Kidney tubule cell (primary cell): ENCODE measurements at regions not wholly inside any gene's neighbourhood (a gene's known extent, or its start where the extent isn't known, plus 50 kb on each side); places are given as distances from the start of the nearest gene placed in this dataset.
"Not testable (repeated sequence)": the region's sequence is repeated elsewhere in the genome, so short reads cannot be mapped to it uniquely, and the experiment has no call there.

Experiments used
- DNase-seq: peaks from one replicate; pipeline ENCODE4 v3.0.0-alpha.2; 2018; ENCODE audit warnings: low spot score

DNA sequence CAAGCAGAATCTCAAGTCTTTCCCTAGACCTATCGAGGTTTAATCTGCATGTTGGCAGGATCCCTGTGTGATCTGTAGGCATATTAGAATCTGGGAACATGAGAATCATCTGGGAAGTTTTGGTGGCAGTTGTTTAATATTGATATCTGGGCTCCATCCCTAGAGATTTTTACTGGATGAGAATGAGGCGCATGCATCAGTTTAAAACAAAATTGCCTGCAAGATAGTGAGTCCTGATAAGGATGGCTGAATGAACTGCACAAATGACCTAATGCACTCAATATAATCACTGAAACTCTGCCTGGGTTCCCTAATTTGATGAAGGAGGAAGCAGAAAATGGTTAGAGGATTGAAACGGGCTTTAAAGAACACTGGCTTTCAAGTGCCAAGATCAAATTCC, 218.0 kb downstream of the FGFR2 start:
- DNase-seq = no peak

DNA sequence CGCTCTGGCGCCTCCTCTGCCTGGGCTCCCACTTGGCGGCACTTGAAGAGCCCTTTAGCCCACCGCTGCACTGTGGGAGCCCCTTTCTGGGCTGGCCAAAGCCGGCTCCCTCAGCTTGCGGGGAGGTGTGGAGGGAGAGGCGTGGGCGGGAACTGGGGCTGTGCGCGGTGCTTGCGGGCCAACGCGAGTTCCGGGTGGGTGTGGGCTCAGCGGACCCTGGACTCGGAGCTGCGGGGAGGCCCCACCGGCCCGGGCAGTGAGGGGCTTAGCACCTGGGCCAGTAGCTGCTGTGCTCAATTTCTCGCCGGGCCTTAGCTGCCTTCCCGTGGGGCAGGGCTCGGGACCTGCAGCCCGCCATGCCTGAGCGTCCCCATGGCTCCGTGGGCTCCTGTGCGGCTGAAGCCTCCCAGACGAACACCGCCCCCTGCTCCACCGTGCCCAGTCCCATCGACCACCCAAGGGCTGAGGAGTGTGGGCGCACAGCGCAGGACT, 216.2 kb downstream of the FGFR2 start:
- not testable (repeated sequence) for DNase-seq

DNA sequence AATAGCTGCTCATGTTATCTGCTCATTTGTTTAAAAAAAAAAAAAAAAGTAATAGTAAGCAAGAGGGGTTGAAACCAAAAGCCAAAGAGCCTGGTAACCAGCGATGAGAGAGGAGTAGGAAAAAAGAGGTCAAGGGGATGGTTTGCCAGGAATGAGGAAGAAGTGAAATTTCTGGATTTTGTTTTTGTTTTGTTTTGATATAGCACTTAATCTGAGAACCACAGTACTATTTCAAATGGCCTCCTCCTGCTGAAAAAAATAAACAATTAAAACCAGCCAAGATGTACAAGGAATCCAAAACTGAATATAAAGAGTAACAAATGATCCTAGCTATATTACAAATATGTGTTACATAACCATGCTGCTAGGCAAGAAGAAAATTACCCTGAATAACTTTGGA, 213.1 kb downstream of the FGFR2 start:
- no peak for DNase-seq

DNA sequence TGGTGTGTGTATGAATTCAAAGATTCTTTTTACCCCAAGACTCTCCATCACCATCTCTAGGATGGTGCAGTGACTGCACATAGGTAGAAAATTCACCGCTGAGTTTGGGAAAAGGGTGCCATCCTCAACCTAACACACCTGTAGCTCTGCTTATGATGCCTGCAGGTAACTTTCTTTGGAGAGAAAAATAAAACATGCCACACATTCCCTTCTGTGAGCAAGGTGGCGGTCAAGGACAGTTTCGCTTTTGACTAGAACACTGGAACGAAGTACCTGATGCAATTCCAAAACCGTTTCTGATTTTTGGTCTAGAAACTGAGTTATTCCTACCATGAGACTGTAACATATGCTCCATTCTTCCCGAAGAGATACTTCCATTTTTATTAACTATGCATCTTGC, 205.6 kb downstream of the FGFR2 start:
- no peak for DNase-seq

DNA sequence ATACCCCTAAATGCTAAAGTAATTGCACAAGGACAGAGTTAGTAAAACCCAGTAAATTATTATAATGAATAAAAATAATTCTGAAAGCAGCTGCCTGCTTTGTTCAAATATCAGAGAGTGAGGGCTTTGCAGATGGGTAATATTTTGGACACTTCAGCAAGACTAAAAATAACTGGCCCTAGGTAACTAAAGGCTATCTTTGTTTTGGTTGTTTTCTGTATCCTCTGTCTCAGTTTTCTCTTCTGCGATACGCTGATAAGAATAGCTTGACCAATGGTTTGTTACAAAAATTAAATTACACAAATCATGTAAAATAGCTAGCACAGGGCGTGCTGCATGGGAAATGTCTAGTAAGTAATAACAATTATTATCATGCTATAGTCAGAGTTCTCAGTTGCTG, 204.7 kb downstream of the FGFR2 start:
- DNase-seq = no peak

DNA sequence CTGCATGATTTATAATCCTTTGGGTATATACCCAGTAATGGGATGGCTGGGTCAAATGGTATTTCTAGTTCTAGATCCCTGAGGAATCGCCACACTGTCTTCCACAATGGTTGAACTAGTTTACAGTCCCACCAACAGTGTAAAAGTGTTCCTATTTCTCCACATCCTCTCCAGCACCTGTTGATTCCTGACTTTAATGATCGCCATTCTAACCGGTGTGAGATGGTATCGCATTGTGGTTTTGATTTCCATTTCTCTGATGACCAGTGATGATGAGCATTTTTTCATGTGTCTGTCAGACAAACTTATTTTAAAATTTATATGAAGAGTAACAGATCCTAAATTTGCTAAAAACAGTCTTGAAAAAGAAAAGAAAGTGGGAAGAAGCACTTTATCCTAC, 197.7 kb downstream of the FGFR2 start:
- DNase-seq = not testable (repeated sequence)

DNA sequence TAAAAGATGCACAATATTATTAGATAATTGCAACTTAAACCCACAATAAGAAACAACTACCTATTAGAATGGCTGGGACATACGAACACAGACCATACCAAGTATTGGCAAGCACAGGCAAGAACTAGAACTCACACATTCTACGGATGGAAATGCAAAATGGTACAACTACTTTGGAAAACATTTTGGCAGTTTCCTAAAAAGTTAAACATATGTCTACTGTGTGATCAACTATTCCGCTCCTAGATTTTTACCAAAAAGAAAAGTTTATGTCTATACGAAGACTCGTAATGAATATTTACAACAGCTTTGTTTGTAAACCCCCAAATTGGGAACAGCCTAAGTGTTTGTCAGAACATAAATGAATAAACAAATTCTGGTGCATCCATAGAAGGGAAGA, 194.7 kb downstream of the FGFR2 start:
- no peak for DNase-seq

DNA sequence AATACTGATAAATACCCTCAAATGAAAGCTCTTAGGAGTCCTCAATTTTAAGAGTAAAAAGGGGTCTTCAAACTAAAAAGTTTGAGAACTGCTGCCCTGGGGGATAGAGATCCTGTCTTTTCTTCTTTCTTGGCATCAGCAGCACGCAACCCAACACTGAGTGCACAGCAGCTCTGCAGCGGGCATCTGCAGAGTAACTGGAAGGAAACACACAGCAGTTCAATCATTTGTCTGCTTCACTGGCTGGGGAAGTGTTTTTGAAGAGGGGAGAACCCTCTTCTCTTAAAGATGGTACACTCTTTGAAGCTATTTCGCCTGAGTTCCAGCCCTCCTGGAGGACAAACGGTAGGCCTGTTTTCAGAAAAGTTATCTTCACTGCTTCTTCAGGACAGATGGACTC, 193.6 kb downstream of the FGFR2 start:
- no peak for DNase-seq

DNA sequence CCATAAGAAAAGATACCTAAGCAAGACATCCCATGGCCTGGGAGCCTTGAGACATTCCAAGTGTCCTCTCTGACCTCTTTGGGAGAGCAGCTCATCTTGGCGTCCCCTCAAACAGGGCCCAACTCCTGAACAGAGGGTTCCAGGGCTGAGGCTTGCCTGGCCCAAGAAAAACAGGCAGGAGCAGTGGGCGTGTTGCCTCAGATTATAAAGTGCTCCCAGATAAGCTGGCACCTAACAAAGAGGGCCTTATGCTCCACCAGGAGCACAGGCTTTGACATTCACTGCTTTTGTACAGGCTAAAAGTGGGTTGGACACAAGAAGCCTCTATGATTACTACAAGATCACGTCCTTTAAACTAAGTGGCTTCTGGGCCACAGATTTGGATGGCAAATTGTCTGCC, 193.1 kb downstream of the FGFR2 start:
- no peak for DNase-seq

DNA sequence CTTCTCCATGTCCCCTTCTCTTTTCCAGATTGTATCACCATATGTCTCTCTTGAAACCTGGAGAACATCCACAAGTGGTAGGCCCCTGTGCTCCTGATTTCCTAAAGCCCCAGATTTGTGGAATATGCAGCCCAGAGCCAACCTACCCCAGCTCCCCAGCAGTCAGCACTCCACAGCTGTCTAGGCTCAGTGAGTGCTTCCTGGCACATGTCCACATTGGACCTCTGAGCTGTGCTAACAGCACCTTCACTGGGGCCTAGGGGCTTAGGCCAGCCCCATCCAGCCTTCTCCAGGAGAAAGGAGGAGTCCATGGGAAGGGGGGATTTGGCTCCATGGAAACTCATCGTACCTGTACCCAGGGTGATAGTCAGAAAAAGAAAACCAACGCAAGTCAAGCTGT, 192.7 kb downstream of the FGFR2 start:
- no peak for DNase-seq

DNA sequence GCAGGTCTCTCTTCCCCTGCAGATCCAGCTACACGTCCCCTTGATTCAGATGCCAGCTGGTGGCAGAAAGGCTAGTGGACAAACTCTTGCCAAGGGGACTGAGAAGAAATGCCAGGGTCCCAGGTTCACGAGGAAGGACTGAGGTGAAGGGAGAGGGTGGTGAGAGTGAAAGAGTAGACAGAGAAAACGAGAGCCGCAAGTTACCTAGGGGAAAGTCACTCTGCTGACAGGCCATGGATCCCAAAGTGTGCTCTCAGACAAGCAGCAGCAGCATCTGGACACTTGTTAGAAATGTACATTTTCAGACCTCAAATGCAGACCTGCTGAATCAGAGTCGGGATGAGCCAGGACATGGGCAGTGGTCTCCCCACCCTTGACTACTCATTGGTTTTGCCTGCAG, 192.3 kb downstream of the FGFR2 start:
- DNase-seq = no peak

DNA sequence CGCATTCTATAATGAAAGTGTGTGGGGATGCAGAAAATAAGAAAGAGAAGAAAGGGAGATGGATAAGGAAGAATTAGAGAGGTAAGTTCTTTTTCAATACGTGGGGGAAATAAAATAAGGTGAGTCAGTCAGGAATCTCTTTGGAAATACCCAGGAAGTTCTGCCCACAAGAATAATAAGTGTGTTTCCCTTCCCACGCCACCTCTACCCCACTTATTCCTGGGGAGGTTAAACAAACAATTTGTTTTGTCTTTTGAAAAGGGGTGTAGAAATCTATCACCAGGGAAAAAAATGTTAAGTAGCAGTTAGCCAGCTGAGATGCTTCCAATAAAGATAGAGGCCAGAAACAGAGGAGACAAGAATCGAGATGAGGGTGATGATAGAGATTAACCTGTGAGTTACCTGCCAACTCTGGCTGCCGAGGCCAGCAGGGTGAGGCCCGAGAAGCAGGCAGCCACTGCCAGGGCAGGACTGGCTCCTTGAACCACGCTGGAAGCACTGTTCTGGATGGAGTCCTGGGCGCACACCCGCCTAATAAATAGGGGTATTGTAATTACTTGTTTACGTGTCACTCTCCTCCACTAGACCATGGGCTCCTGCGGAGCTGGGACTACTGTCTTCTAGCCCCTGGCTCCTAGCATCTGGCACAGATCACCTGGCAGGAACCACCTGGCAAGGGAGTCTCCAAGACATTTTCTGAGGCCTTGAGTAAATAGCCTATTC, 191.3 kb downstream of the FGFR2 start:
- peak; percentile 78 for DNase-seq

DNA sequence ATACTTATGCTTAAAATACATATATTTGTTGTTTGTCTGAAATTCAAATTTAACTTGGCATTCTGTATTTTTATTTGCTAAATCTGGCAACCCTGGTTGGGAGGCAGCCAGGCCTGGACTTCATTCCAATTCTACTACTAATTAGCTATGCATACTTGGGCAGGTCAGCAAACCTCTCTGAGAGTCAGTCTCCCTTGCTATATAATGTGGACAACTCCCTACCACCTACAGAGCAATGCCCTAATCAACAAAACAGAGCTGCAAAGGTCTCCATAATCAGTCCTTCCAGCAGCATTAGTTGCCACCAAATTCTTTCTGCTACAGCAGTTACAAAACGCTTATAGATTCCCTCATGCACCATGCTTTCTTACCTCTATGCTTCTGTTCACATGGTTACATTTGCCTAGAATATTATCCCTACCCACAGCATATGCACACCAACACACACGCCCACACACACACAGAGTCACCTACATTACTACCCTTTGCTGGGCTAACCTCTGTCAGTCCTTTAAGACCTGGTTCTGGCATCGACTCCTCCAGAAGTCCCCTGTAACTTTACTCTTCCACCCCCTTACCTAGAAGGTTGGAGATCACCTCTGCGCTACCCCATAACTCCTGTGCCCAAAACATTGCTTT, 188.7 kb downstream of the FGFR2 start:
- DNase-seq = peak; percentile 20

DNA sequence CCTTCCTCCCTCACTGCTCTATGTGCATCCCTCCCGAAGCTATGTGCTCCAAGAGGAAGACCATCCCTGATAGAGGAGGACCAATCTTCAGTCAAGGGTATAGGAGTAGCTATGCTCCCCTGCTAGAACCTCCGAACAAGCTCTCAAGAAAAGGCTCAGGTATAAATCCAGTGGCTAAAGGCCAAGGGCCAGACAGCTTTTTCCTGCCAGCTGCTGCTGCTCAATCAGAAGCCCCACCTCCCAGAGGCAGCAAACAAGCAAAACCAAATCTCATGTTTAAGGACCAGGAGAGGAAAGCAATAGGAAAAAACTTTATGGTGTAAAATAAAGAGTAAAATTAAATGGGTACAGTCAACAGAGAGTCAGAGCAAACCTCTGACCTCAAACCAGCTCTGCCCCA, 187.2 kb downstream of the FGFR2 start:
- no peak for DNase-seq

DNA sequence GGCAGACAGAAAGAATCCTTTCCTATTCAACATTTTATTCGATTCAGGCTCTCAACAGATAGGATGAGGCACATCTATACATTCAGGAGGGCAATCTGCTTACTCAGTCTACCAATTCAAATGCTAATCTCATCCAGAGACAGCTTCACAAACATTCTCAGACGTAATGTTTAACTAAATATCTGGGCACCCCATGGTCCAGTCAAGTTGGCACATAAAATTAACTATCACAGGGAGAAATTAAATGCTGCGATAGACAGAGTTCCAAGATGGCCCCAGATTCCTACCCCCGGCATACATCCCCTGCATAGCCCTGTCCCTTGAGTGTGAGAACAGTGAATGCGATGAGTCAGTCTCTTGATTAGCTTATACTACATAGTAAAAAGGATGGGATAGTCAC, 184.3 kb downstream of the FGFR2 start:
- no peak for DNase-seq

DNA sequence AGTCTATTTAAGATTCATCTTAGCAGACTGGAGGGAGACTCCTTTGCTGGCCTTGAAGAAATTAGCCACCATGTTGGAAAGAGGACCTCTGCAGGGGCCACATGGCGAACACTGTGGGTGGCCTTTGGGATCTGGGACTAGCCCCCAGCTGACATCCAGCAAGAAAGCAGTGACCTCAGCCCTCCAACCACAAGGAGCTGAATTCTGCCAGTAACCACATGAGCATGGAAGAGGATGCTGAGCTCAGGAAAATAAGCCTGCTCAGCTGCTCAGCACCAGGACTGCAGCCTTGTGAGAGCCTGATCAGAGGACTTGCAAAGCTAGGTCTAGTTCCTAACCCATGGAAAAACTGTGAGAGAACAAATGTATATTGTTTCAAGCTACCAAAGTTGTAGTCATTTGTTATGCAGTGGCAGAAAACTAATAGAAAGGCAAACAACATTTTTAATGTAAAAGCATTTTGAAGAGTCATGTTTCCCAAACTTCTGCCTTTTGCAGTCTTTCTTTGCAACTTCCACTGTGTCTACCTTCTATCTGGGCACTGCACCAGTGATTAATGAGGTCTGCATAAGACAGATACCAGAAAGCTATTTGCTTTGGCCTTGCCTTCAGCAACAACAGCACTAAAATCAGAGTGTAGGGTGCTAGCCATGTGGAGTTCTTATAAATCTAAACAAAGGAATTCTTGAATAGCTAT, 183.7 kb downstream of the FGFR2 start:
- peak; percentile 7 for DNase-seq

DNA sequence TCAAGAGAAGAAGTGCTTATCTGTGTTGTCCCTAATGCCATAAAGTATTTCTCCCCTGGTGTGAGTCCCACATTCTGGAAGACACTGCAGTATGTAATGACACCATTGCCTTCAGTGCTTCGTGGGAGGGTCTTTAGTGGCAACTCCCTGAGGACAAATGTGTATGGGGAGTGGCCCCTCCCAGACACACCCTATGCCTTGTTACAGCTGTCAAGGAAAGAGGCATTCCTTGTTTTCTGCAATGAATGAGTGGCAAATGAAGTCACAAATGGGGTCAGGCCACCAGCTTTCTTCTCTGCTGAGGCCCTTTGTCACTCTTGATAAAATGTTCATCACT, 183.2 kb downstream of the FGFR2 start:
- no peak for DNase-seq

DNA sequence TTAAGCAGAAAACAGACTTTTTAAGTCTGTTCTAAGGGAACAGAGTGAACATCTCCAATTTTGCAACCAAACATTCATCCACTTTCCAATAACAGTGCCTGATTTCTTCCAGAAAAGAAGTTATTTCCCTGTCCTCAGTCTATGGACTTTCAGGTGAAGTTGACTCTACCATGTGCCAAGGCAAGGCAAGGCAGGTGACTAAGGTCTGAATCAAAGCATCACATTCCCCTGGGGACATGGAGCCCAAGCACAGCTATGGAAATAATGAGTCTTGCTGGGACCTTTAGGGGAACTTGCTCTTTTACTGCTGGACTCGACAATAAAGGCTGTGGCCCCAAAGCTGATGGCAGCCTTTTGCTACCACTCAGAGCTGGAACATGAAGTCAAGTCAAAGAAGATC, 182.2 kb downstream of the FGFR2 start:
- peak; percentile 25 for DNase-seq

DNA sequence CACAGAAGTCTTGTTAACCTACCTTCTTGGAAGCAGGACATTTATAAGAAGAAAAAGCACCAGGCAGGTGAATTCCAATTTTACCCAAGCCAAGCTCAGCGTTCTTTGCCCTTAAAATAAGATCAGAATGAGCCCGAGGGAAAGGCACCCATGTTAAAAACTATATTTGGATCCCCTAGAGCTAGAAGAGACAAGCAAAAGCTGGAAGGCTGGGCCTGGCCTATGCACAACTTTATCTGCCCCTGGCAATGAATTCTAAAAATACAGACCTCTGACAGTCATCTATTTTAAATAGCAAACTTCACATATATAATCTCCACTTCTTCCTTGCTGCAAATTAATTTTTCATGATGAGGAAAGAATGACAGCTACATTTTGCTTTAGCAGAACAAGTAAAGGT, 180.9 kb downstream of the FGFR2 start:
- no peak for DNase-seq

DNA sequence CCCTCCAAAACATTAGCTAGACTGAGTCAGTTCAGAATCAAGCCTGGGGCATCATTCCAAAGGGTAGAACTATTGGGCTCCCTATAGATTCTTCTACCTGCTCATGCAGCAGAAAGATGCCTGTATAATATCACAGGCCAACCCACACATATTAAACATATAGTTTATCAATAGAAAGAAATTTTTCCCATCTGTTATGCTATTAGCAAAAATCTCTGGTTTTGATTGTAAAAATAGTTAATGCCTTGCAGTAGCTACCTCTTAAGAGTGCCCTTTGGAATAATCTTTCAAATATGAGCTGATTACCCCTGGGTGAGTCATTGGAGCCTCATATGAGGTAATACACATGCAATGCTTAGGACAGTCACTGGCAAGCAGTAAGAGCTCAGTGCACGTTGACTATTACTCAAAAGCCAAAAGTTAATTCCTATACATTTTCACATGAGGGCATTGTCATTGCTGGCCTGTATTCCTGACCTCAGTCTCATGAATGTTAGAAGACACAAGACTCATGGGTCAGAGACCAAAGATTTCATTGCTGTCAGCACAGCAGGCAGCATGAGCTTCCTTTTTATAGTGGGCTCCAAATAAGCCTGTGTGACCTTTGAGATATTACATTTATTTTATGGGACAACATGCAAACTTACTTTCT, 180.0 kb downstream of the FGFR2 start:
- DNase-seq = peak; percentile 78

DNA sequence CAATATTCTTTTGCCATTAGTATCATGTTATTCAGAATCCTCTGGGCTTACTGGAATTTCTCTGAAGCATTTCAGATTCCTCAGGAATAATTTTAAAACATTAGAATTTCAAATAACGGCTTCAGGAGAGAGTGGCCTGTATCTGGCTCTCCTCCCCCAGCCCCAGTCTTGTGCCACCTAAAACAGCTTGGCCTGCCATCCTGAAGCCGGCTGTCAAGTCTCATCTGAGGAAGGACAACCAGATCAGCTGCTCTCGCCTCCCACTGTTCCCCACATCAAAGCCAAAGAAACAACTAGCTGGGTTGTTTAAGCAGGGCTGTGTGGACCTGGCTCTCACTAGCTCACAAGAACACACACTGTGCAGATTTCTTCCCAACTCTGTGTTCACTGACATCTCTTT, 178.2 kb downstream of the FGFR2 start:
- DNase-seq = no peak

DNA sequence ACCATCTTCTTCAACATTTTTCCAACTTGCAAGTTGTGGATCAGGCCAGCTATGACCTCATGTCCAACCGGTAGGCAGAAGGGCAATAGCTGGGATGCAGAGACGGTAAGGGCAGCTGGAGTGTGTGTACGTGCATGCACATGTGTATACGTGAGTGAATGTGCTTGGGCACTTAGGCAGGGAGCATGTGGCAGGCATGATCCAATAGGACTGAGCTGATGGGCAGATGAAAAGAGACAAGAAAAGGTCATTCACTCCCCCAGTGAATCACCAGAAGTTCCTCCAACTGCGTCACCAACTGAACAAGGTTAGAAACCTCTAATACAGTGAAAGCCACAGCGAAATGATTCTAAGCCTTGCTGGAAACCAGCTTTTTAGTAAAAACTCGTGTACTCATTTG, 176.1 kb downstream of the FGFR2 start:
- no peak for DNase-seq

DNA sequence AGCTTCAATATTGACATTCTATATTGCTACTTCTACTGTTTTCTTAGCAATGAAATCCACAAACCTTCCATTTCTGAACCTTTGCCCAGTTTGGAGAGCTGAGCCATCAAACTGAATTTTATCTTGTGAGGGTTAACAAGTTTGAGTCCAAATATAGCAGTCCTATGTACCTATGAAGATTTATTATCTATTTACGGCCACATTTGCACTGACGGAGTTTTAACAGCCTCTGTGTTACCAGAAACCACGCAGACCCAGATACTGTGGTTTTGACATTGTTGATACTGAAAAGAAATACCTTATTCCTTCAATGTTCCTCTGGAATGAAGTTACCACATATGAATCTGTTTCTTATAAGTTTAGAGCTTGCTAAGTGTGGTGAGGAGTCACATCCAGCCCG, 172.6 kb downstream of the FGFR2 start:
- no peak for DNase-seq
